ENCODE measurements at regions not wholly inside any gene's neighbourhood (a gene's known extent, or its start where the extent isn't known, plus 50 kb on each side); places are given as distances from the start of the nearest gene placed in this dataset.

DNA sequence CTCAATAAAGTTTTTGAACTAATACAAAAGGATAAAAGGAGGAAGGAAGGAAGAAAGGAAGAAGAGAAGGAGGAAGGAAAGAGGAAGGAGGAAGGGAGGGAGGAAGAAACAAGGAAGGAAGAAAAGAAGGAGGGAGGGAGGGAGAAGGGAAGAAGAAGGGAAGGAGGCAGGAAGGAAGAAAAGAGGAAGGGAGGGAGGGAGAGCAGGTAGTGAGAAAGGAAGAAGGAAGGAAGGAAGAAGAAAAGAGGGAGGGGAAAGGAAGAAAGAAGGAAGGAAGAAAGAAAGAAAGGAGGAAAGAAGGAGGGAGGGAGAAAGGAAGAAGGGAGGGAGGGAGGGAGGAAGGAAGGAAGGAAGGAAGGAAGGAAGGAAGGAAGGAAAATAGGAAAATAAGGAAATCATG lies 263.8 kb upstream of the C16orf82 start:
- TF ChIP-seq EZH2phosphoT487 (IDR thresholded peaks at IDR 0.05) (no peak), EZH2 (IDR thresholded peaks at IDR 0.05) (no peak)
- TF ChIP-seq, protein P1, sequence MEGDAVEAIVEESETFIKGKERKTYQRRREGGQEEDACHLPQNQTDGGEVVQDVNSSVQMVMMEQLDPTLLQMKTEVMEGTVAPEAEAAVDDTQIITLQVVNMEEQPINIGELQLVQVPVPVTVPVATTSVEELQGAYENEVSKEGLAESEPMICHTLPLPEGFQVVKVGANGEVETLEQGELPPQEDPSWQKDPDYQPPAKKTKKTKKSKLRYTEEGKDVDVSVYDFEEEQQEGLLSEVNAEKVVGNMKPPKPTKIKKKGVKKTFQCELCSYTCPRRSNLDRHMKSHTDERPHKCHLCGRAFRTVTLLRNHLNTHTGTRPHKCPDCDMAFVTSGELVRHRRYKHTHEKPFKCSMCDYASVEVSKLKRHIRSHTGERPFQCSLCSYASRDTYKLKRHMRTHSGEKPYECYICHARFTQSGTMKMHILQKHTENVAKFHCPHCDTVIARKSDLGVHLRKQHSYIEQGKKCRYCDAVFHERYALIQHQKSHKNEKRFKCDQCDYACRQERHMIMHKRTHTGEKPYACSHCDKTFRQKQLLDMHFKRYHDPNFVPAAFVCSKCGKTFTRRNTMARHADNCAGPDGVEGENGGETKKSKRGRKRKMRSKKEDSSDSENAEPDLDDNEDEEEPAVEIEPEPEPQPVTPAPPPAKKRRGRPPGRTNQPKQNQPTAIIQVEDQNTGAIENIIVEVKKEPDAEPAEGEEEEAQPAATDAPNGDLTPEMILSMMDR (IDR thresholded peaks at IDR 0.05): no peak
